CD14-positive monocyte (primary cell): ENCODE measurements at regions not wholly inside any gene's neighbourhood (a gene's known extent, or its start where the extent isn't known, plus 50 kb on each side); places are given as distances from the start of the nearest gene placed in this dataset.

Experiments used
- DNase-seq, 3 donors: peaks; one replicate each; pipeline ENCODE4 v3.0.0-alpha.2; 2011 to 2022
- H2AFZ ChIP-seq: 2 replicates; pipeline ENCODE4 v1.6.0; 2012; ENCODE audit warnings: mild to moderate bottlenecking, low read depth, low read length, inconsistent platforms; ENCODE audit not compliant: insufficient read depth, poor library complexity, severe bottlenecking
- H3K27ac ChIP-seq, 2 donors: 1 replicate in 1 of 2; 2 replicates in 1 of 2; pipeline ENCODE4 v1.5.1; 2012 to 2013; ENCODE audit warnings: low read length in 2 of 2, control low read depth in 1 of 2, inconsistent platforms in 1 of 2, low read depth in 1 of 2, mild to moderate bottlenecking in 1 of 2
- H3K27me3 ChIP-seq, 2 donors: one replicate each; pipeline versions ENCODE4 v1.6.0 to v1.6.1; 2011 to 2013; ENCODE audit warnings: low read length in 2 of 2; ENCODE audit not compliant: control insufficient read depth in 2 of 2, insufficient read depth in 2 of 2
- H3K36me3 ChIP-seq, 2 donors: replicated peaks in 1 of 2; 1 replicate in 1 of 2; 2 replicates in 1 of 2; pipeline versions ENCODE4 v1.5.1 to v1.6.1; 2012 to 2013; ENCODE audit warnings: low read length in 2 of 2, control low read depth in 1 of 2, inconsistent platforms in 1 of 2, mild to moderate bottlenecking in 1 of 2; ENCODE audit not compliant: insufficient read depth in 2 of 2, control insufficient read depth in 1 of 2
- H3K4me1 ChIP-seq, 2 donors: 1 replicate in 1 of 2; 2 replicates in 1 of 2; pipeline versions ENCODE4 v1.5.1 to v1.6.1; 2012 to 2013; ENCODE audit warnings: low read length in 2 of 2, control low read depth in 1 of 2, inconsistent platforms in 1 of 2, mild to moderate bottlenecking in 1 of 2, moderate library complexity in 1 of 2; ENCODE audit not compliant: insufficient read depth in 2 of 2, control insufficient read depth in 1 of 2
- H3K4me2 ChIP-seq: replicated peaks from 2 replicates; pipeline ENCODE3; 2012; ENCODE audit warnings: low read length, moderate library complexity, mild to moderate bottlenecking; ENCODE audit not compliant: poor library complexity, severe bottlenecking; ENCODE audit errors: extremely low read depth
- H3K4me3 ChIP-seq, 3 experiments: fragments of 200-600 bp in 1 of 3; sonication (generic) in 1 of 3; replicated peaks in 1 of 3; 1 replicate in 2 of 3; 2 replicates in 1 of 3; pipeline ENCODE4 v1.5.1; 2011 to 2013; ENCODE audit warnings: low read length in 3 of 3, mild to moderate bottlenecking in 3 of 3, control low read depth in 2 of 3, low read depth in 2 of 3, inconsistent platforms in 1 of 3, moderate library complexity in 1 of 3
- H3K79me2 ChIP-seq: 2 replicates; pipeline ENCODE4 v1.6.0; 2012; ENCODE audit warnings: mild to moderate bottlenecking, control low read depth, inconsistent platforms, low read length, moderate library complexity; ENCODE audit not compliant: insufficient read depth
- H3K9ac ChIP-seq: 2 replicates; pipeline ENCODE4 v1.6.0; 2017; ENCODE audit warnings: low read length, mild to moderate bottlenecking; ENCODE audit not compliant: insufficient read depth, poor library complexity, severe bottlenecking
- H3K9me3 ChIP-seq, 2 donors: replicated peaks in 1 of 2; 1 replicate in 1 of 2; 2 replicates in 1 of 2; pipeline versions ENCODE4 v1.5.1 to v1.6.1; 2012 to 2013; ENCODE audit warnings: low read length in 2 of 2, control low read depth in 1 of 2; ENCODE audit not compliant: control insufficient read depth in 1 of 2, insufficient read depth in 1 of 2
- H4K20me1 ChIP-seq: 2 replicates; pipeline ENCODE4 v1.6.0; 2012; ENCODE audit warnings: mild to moderate bottlenecking, low read length, control low read depth, moderate library complexity; ENCODE audit not compliant: insufficient read depth
- H3K27ac Mint-ChIP-seq, 7 donors: one replicate each; pipeline ENCODE4 v1.8.0; 2020; ENCODE audit warnings: mild to moderate bottlenecking in 7 of 7, mixed read lengths in 7 of 7, moderate library complexity in 6 of 7, inconsistent platforms in 2 of 7
- H3K27me3 Mint-ChIP-seq, 3 donors: one replicate each; pipeline ENCODE4 v1.8.0; 2021 to 2022; ENCODE audit warnings: low read depth in 3 of 3, mild to moderate bottlenecking in 3 of 3, mixed read lengths in 3 of 3, moderate library complexity in 3 of 3, inconsistent platforms in 1 of 3
- H3K36me3 Mint-ChIP-seq, 2 donors: one replicate each; pipeline ENCODE4 v1.8.0; 2020; ENCODE audit warnings: mixed read lengths in 2 of 2, inconsistent platforms in 1 of 2, mild to moderate bottlenecking in 1 of 2
- H3K4me1 Mint-ChIP-seq: one replicate; pipeline ENCODE4 v1.8.0; 2020; ENCODE audit warnings: mild to moderate bottlenecking, mixed read lengths
- H3K4me3 Mint-ChIP-seq, 2 donors: one replicate each; pipeline ENCODE4 v1.8.0; 2020; ENCODE audit warnings: mild to moderate bottlenecking in 2 of 2, mixed read lengths in 2 of 2, moderate library complexity in 1 of 2
- H3K9me3 Mint-ChIP-seq, 7 donors: one replicate each; pipeline ENCODE4 v1.8.0; 2020 to 2022; ENCODE audit warnings: mixed read lengths in 7 of 7, mild to moderate bottlenecking in 6 of 7, moderate library complexity in 6 of 7, inconsistent platforms in 2 of 7
- CTCF ChIP-seq: fragments of 200-600 bp; IDR thresholded peaks from one replicate; pipeline ENCODE4 v1.8.0; 2022; ENCODE audit warnings: antibody characterized with exemption, mild to moderate bottlenecking
- WGBS: methylation state at CpG from one replicate; pipeline ENCODE4 v1.1.5; 2013; ENCODE audit warnings: missing lambda C conversion rate; ENCODE audit not compliant: insufficient coverage; 5-methylcytosine and 5-hydroxymethylcytosine counted together
- intact Hi-C, 2 donors: fragments of 100-400 bp; cut with micrococcal nuclease; formaldehyde crosslinking; loops; one replicate each; pipeline versions ENCODE4 v1.15.0 to v1.15.1; 2023

GRCh38 chr3:177977381-177978158 is 558.7 kb upstream of the KCNMB2 start:
- no peaks in the 10 kb centered on the region for H4K20me1 ChIP-seq
- WGBS, result no CpG with 5 or more reads among the region's 2 CpGs
- H3K36me3 ChIP-seq, result no peaks in the 10 kb centered on the region
- peaks cover 0 to 2% of the 10 kb centered on the region in 2 donors for H3K36me3 Mint-ChIP-seq
- H3K4me1 Mint-ChIP-seq, result peaks cover 7% of the 10 kb centered on the region
- no peaks in the 10 kb centered on the region for H3K79me2 ChIP-seq
- H3K4me3 ChIP-seq, result no peak overlapping the region
- H3K27me3 ChIP-seq, result no peaks in the 10 kb centered on the region
- H3K27ac ChIP-seq, result peak overlapping the region in 1 of 2 donors; percentile 10
- peaks cover 0 to 4% (median 0%) of the 10 kb centered on the region in 7 donors for H3K9me3 Mint-ChIP-seq
- peaks cover 0 to 3% (median 0%) of the 10 kb centered on the region in 3 donors for H3K27me3 Mint-ChIP-seq
- H3K4me2 ChIP-seq, result peak overlapping the region; percentile 10
- H3K9me3 ChIP-seq, result no peaks in the 10 kb centered on the region
- H3K4me3 Mint-ChIP-seq, result peak overlapping the region in 1 of 2 donors; percentile 65
- peaks cover 2 to 5% of the 10 kb centered on the region in 2 donors for H3K4me1 ChIP-seq
- H3K9ac ChIP-seq, result no peak overlapping the region
- no peak for TF ChIP-seq CTCF
- peak; percentile 20 to 82 (median 62) for DNase-seq
- intact Hi-C loops, result no loop called here
- peak overlapping the region; percentile 51 for H2AFZ ChIP-seq
- peak overlapping the region in 4 of 7 donors; percentile 68 to 77 (median 74) for H3K27ac Mint-ChIP-seq

- Histone ChIP-seq H2AFZ (no peak overlapping the region), H3K4me3 (no peak overlapping the region), H3K4me2 (no peak overlapping the region), H3K36me3 (no peaks in the 10 kb centered on the region), H4K20me1 (no peaks in the 10 kb centered on the region), H3K9ac (no peak overlapping the region), H3K79me2 (no peaks in the 10 kb centered on the region), H3K4me1 (peaks cover 2 to 5% of the 10 kb centered on the region in 2 donors), H3K27ac (no peak overlapping the region), H3K9me3 (no peaks in the 10 kb centered on the region), H3K27me3 (no peaks in the 10 kb centered on the region)
- Mint-ChIP-seq H3K4me3 (no peak overlapping the region), H3K9me3 (peaks cover 0 to 5% (median 2%) of the 10 kb centered on the region in 7 donors), H3K27me3 (peaks cover 0 to 5% (median 0%) of the 10 kb centered on the region in 3 donors), H3K4me1 (peaks cover 7% of the 10 kb centered on the region), H3K27ac (no peak overlapping the region), H3K36me3 (peaks cover 0 to 2% of the 10 kb centered on the region in 2 donors)
- no peak for TF ChIP-seq CTCF
- DNase-seq, result no peak
- intact Hi-C loops, result no loop called here
- WGBS, result no CpG with 5 or more reads among the region's 1 CpG
These were observed 557.3 kb upstream of the KCNMB2 start for GRCh38 chr3:177978946-177979345.
